GM21619 (cell line): ENCODE measurements at regions not wholly inside any gene's neighbourhood (a gene's known extent, or its start where the extent isn't known, plus 50 kb on each side); places are given as distances from the start of the nearest gene placed in this dataset.
"Not testable (repeated sequence)": the region's sequence is repeated elsewhere in the genome, so short reads cannot be mapped to it uniquely, and the experiment has no call there.

Source experiments
- ATAC-seq: cut with Tn5 transposase; IDR thresholded peaks from one replicate; pipeline ENCODE4 v1.9.1; 2021; ENCODE audit not compliant: unreplicated experiment

DNA sequence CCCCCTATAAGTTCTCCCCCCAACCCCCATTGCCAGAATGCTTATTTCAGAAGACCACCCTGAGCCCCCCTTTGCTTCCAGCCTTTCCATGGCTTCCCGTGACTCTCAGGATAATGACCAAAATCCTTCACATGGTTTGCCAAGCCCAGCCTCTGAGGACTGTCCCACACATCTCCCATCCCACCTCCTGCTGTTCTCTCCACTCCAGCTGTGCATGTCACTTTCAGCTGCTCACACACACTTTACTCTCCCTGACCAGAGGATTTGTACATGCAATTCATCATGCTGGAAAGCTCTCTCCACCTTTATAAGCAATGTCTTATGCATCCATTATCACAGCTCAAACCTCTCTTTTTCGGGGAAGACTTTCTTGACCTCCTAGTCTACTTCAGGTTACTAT lies 164.2 kb downstream of the PRL start:
- no peak for ATAC-seq

DNA sequence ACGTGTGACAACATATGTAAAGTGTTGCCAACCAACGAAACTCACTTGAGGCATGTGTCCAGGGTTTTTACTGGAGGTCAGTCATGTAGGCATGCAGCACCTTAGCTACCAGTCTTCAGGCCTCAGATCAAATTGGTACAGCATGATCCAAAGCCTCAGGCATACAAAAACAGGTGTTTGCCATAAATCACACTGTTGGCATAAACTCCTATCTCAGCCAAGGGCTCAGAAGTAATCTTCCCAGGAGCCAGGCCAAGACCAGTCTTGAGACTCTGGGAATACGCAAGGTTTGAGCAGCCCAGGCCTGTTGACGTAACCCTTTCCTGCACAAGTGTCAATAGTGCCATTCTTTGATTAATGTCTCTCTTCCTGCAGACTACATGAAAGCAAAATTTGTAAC lies 163.5 kb downstream of the PRL start:
- ATAC-seq = no peak

DNA sequence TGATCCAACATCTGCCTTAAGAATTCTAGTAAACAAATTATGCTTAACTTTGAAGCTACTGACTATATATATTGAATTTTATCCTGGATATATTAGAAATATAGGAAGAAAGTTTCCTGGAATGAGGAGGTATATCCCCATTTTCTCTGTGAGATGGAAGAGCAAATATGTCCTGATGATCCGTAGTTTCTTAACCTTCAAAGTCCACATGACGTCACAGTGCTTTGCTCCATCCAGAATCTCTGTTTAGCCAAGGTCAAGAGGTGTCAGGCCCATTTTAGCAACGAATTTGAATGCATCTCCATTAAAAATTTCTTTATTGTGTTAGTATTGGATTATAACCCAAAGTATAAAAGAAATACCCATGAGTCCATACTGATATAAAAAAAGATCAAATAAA lies 162.5 kb downstream of the PRL start:
- no peak for ATAC-seq

DNA sequence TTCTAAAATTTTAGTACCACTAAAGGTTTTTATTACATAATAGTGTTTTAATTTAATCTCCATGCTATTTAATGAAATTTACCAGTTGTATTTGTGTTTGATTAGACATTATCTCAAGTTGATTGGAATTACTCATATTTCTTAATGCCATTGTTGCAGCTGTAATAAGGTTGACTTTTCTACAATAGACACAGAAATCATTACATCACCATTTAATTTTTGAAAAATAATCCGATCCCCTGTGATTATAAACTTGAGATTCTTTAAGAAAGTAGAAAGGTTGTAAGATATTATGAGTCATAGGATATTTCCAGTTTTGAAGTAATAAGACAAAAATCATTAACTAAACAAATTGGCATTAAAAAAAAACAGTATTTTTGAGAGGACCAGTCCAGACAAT lies 161.4 kb downstream of the PRL start:
- ATAC-seq = no peak

DNA sequence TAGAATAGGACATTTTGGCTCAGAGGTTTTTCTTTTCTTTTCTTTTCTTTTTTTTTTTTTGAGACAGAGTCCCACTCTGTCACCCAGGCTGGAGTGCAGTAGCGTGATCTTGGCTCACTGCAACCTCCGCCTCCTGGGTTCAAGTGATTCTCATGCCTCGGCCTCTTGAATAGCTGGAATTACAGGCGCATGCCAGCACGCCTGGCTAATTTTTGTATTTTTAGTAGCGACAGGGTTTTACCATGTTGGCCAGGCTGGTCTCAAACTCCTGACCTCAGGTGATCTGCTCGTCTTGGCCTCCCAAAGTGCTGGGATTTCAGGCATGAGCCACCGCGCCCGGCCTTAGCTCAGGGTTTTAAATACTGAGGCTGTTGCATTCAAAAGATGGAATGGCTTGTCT lies 156.1 kb downstream of the PRL start:
- not testable (repeated sequence) for ATAC-seq

DNA sequence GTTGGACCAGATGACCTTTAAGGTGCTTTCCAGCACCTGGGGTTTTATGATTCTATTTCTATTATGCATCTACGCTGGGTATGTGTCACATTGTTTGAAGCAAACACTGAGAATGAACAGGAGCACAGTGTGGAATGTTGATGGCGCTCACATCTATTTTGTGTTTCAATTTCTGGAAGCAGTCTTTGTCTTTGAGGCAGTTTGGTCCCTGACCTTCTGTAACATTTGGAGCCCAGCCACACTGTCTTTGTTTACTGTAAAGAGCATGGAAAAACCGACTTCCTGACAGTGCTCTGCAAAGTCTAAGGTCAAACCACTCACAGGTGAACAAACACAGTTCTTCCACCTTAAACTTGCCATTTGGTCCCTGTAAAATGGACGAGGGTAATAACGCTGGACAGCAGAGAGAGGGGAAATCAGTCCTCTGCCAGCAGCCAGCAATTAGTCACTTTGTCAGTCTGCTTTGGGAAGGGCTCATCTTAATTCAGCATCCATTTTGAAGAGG lies 155.5 kb downstream of the PRL start:
- ATAC-seq = no peak

DNA sequence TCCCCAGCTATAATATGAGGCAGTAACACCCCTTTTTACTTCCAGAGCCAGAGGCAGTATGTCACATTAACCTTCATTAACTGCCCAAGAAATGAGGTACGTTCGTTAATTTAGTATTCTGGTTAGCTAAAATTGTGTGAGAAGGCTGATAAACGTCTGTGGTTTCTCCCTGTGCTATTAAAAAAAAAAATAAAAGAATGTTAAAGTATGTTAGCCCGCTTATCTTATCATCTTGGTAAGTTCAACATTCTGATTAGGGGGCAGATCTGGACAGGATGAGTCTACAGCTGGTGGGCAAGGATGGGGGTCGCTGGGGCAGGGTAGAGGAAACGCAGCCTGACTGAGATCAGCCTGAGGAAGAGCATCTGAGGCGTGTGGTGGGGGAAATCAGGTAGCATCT lies 154.0 kb downstream of the PRL start:
- no peak for ATAC-seq

DNA sequence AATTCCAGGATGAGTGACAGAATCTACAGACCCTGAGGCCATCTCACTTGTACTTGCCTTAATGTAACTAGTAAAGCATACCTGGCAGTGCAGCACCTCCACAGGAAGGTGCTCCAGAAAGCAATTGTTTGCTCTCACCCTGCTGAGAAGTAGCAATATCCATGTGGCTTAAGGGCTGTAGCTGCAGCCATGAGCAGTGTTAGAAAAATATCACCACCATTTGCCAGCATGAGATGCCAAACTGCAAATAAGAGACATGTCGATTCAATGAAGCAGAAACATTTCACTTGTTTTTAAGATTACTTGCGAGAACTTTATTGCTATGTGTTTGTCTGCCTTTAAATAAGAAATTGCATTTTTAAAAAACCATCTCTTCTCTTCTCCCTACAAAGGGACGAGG lies 151.5 kb downstream of the PRL start:
- ATAC-seq = no peak

DNA sequence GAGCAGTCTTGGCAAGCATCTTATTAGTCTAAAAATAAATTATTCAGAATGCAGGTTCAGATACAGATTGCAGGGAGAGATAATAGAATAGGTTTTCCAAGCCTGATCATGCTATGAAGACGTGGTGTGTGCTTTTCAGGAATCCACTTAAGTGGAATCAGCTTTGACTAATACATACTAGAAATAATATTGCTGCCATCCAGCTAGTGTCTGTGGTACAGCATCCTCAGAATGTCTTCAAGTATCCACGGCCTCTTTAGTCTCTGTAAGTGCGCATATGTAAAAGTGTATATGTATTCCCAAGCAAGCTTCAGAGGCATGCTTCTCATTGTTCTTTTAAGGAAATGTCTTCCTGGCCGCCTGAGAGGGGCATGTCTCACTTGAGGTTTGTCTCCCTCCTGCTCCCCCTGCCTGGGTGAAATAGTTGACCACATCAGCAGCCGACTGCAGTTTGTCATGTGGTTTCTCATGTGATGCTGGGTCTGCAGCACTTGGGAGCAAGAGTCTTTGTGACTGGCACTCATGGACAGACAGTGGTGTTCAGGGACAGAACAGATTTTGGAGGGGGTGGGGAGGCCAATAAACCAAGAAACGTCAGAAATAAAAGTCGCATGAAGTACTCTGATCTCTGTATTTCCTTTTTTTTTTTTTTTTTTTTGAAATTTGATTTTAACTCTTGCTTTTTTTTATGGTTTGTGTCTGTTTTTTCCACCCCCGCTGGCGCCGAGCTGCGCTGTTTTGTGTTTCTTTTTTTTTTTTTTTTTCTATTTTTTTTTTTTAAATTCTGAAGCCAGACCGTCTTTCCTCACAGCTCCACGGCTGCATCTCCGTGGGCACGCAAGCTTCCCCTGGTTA lies 150.8 kb downstream of the PRL start:
- no peak for ATAC-seq

DNA sequence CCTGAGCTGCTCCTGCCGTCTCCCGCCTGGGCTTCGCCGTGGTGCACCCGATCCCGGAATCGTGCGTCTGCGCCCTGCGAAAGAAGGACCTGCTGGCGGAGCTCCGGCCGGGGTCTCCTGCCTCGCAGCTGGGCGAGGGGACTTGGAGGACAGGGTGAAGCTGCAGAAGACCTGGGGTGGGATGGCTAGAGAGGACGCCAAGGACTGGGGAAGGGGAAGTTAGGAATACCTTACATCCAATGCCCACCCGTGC lies 150.2 kb downstream of the PRL start:
- ATAC-seq = no peak

DNA sequence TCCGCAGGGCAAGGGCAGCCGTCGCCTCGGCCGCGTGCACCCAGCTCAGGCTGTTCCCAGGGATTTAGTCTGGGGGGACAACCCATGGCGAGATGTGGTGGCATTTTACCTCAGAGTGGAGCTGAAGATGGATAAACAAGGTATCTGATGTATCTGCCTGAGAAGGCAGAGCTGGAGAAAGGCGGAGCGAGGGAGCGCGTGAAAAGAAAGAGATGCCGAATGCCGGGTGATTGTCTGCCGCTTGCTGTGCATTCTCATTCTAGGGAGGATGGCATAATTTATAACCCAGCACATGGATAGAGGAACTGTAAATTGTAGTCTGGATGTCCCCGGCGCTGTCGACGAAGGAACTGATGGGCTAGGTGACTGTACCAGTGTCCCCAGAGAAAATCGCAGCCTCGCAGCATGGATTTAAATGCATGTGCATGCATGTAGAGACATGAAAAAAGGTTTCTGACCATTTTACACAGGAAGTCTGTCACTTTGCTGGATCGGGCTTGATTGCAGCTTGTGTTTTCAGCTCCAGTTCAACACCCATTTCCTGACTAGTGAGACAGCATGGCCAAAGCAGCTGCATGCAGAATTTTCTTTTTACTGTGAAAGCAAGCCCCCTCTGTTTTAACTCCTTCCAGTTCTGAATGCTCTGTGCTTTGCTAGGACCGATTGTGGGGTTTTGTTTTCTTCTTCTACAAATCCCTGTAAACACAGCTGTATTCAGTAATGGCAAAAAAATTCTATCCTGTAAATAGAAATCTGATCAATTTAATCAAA lies 149.7 kb downstream of the PRL start:
- no peak for ATAC-seq

DNA sequence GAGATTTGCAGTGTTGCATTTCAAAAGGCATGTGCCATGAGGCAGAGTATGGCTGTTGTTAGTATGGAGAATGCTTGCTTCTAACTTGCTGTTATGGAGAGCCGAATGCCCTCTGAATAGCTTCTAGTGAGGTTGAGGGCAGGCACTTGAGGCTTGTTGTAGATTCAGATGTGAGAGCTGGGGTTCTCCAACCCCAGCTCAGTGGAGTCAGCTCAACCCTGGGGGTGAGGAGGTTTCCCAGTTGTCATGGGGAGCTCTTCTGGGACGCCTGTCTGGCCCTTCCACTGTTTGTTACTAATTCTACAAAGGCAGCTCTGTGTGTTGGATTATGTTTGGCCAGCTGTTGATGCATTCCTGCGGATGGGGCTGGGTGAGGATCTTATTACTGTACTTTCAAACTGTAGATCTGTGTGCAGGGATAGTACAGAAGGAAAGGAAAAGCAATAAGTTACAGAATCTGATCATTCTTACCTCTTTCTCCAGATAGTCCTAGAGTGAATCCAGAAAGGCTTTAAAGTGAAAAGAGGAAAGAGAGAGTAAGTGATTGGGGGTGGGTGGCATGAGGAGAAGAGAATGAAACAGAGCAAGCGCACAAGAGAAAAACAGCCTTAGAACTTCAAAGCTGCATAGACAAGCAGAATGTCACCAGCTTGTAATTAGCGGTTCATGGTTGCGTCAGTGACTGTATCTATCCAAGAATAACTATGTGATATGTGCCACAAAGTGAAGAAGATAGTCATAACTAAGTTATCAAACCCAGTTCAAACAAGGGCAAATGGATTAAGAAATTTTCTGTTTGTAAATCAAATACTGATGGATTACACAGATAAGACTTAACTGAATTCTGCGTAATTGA lies 148.7 kb downstream of the PRL start:
- ATAC-seq = no peak

DNA sequence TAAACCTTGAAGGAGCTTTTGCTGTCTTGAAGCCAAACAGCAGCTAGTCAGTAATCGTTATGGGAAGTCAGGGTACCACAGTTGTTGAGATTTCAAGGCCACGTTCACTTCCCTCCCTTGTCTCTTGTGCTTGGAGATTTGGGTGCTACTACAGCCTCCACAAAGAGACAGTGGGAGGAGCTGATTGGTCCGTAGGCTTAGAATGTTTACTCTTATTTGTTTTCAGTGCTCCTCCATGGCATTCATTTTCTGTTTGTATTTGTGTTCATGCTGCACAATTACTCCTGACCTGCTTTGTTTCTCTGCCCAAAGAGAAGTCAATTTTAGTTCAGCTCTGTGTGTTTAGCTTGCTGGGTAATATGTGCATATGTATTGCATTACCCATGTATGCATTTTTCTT lies 147.7 kb downstream of the PRL start:
- ATAC-seq = no peak

DNA sequence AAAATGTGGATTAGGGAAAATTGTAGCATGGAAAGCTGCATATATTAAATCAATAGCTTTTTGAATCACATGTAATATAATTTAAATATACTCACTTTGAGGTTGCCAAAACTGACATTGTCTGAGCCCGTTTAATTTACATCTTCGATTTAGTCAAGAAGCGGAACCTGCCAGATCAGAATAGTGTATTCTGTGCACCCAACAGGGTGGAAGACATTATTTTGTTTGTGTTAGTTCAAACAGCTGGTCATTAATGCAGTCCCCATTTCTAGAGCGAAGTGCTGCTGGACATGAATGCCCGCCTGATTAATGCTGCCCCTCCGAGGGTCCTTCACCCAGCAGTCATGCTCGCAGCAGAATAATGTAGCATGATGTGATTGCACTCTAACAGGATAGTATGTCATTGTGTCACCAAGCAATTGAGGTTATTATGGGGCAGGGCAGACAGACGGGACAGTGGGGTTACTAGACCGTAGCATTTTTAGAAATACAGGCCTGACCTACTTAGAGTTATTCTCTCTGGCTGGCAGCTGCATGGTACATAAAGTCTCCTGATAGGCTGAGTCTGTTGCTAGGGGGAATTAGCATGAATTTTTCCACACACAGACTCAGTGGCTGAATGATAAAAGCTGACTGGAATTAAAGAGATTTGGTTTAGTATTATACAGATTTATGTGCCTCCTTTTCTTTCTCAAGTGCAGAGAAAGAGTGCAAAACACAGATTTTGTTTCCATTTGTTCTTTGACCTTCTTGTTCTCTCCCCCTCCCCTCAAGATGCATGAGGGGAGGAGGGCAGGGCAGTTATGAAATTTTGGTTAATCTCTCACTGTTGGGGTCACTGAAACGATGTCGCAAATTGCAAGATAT lies 147.1 kb downstream of the PRL start:
- no peak for ATAC-seq

DNA sequence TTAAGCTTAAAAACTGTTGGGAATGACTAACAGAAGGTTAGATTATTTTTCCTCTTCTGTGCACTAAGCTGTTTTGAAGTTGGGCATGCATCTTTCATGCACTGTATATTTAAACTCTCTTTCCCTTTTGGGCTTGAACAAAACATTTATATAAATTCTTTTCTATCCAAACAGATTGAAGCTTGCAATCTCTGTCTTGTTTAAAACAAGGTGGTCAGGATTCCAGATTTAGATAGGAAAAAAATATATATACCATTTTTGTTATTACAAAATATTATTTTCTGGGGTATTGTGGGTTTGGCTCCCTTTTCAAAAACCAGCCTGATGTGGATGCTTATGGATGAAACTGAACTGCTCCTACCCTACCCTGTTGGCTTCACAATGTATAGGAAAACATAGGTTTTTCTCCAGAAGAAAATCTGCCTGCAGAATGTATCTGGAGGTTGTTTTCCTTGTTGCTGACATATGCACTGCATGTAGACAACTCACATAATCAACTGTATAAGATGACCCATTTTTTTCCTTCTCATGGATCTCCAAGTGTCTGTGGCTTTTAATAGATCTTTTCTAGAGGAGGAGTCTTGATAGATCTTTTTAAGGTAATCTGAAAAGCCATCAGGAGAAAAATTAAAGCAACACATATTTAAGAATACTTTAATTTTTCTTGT lies 146.3 kb downstream of the PRL start:
- ATAC-seq = no peak

DNA sequence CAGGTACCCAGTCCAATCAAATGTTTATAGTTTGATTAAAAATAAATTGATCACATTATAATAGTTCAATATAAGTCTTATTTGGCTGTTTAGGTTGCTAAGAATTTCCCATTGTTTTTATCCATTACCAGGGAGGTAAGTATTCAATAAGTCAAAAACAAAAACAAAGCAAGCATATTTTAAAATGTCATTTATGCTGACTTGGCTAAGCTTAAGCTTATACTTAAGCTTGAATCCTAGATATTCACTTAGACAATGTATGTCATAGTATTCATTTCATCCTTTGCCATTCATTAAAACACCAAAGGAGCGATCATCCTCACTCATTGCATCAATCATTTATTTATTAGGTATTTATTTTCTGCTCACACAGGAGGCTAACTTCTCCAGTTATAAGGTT lies 144.9 kb downstream of the PRL start:
- ATAC-seq = no peak

DNA sequence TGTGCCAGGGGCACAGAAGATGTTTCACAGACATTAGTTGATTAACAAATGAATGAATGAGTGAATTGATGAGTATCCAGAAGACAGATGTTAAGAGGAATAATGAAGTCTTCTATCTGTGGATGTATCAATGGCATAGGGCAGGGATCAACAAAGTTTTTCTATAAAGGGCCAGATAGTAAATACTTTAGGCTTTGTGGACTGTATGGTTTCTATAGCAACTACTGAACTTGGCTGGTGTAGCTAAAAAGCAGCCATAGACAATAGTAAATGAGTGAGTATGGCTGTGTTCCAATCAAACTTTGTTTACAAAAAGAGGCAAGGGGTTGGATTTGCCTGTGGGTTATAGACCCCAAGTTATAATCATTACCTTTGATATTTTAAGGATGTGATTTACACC lies 144.0 kb downstream of the PRL start:
- no peak for ATAC-seq

DNA sequence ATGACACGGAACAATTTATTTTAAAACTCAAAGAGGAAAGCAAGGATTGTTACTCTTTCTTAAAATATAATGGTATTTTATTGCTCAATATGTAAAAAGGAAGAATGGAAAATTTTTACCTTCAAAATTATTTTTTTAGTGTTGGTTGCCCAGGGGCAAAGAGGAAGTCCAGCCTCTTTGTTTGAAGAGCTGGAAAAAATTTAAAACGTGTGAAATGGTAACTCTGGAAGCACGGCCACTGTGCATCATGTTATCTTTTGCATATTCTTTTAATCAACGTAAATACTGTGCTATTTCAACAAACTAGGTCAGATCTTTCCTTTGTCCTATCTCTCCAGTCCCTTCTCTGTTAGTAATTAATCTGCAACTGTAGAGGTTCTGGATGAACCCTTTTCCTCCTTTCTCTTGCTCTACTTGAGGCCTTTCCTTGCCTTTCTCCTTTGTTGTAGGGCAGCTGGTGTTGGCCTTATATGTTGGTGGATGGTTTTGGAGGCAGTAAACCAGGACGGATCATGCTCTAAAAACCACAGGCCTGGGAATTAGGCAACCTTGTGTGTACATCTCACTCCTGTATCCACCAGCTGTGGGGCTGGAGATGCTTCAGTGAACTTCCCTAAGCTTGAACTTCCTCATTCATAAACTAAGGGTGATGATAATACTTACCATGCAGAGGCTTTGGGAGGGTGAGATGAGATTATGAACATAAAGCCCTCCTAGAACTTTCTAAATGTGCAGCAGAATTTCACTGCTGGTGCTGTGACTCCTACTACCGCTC lies 143.3 kb downstream of the PRL start:
- ATAC-seq = no peak

DNA sequence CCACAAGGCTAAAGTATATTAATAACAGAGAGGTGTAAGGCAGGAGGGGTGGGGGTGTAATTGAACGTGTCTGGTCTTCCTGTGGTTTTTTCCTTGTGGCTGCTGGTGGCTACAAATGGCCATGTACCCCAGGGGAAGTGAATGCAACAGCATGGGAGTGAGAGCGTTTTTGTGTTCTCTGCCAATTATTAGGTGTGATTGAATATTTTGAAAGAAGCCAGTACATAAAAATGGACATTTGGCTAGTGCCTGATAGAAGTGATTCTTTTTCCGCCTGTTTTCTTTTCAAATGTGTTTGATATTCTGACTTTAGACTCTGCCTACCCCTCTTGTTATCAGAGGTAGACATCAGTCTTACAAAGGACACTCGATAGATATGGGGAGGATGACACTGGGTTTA lies 141.3 kb downstream of the PRL start:
- ATAC-seq = no peak
